Natural killer cell treated with Interleukin-12 subunit alpha and Interleukin-12 subunit beta and Interleukin-15 and Interleukin-18, amount 100 ng/mL, for 72 hours (primary cell): ENCODE measurements at regions not wholly inside any gene's neighbourhood (a gene's known extent, or its start where the extent isn't known, plus 50 kb on each side); places are given as distances from the start of the nearest gene placed in this dataset.

Source experiments
- ATAC-seq, 2 donors: fragments of 150-1000 bp; cut with Tn5 transposase in 1 of 2; sonication (Bioruptor Pico), chemical (Tn5 transposase) in 1 of 2; 2 replicates each; pipeline ENCODE4 v1.10.0; 2021
- DNase-seq: peaks from one replicate; pipeline ENCODE4 v3.0.0; 2022; ENCODE audit warnings: low spot score
- H3K27ac Mint-ChIP-seq, 2 donors: 1 replicate in 1 of 2; 2 replicates in 1 of 2; pipeline ENCODE4 v1.8.0; 2022; ENCODE audit warnings: mixed read lengths in 2 of 2, mild to moderate bottlenecking in 1 of 2, moderate library complexity in 1 of 2
- H3K27me3 Mint-ChIP-seq, 2 donors: 1 replicate in 1 of 2; 2 replicates in 1 of 2; pipeline ENCODE4 v1.8.0; 2022; ENCODE audit warnings: mixed read lengths in 2 of 2
- H3K36me3 Mint-ChIP-seq: one replicate; pipeline ENCODE4 v1.8.0; 2022; ENCODE audit warnings: mixed read lengths
- H3K4me1 Mint-ChIP-seq, 2 donors: 1 replicate in 1 of 2; 2 replicates in 1 of 2; pipeline ENCODE4 v1.8.0; 2022; ENCODE audit warnings: low read depth in 2 of 2, mixed read lengths in 2 of 2, mild to moderate bottlenecking in 1 of 2
- H3K4me3 Mint-ChIP-seq: one replicate; pipeline ENCODE4 v1.8.0; 2022; ENCODE audit warnings: mixed read lengths
- H3K9me3 Mint-ChIP-seq: 2 replicates; pipeline ENCODE4 v1.8.0; 2022; ENCODE audit warnings: mixed read lengths

DNA sequence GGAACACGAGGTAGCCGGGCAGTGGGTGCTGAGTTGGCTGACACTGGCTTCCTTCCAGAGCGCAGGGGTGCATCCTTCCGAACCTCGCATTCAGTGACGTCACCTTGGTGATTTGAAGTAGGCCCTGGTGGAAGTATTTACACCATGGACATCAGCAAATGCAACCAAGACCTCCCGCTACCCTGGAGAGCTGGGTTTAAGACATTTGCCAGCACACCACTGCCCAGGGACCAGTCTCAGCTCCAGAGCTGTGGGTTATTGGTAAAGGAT lies 106.4 kb upstream of the GPR26 start:
- ATAC-seq (no peak), DNase-seq (no peak)
- no peaks in the 10 kb centered on the region for H3K9me3 Mint-ChIP-seq
- no peak overlapping the region for H3K4me3 Mint-ChIP-seq
- no peaks in the 10 kb centered on the region for H3K4me1 Mint-ChIP-seq
- peaks cover 7 to 20% of the 10 kb centered on the region in 2 donors for H3K27me3 Mint-ChIP-seq
- H3K27ac Mint-ChIP-seq: no peak overlapping the region
- H3K36me3 Mint-ChIP-seq: no peaks in the 10 kb centered on the region

DNA sequence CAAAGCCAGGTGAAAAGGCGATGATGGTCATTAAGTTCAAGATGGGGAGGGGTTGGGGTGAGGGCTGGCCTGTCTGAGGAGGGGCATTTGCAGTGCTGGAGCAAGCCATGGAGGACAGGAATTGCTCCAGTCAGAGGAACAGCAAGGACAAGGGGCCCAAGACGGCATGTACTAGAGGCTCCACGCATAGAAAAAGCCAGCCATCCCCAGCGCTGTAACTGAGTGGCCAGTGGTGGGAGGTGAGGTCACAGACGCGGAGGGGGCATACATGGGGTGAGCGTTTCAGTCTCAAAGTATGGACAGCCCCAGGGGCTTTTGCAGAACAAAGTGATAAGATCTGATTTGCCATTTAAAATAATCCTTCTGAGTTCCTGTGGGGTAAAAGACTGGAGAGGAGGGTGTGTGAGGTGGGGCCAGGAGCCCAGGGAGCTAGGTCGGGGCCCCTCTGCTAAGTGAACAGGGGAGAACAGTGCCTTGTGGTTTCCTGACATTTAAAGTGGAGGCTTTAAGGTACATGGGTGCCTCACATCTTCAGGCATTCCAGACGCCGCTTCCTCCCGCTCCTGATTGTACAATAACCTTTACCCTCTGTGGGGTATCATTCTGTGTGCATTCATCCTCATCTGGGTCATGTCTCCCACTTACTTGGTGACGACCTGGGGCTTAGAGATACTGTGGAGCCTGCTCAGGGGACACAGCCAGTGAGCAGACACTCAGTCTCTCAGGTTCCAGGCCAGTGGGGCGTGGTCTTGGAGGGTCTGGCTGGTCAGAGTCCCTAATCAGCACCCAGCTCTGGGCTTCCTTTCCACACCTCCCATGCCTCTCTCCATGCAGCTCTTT lies 105.6 kb upstream of the GPR26 start:
- H3K36me3 Mint-ChIP-seq: no peaks in the 10 kb centered on the region
- no peak for ATAC-seq
- H3K4me3 Mint-ChIP-seq: no peak overlapping the region
- H3K27ac Mint-ChIP-seq: no peak overlapping the region
- no peak for DNase-seq
- no peaks in the 10 kb centered on the region for H3K9me3 Mint-ChIP-seq
- peaks cover 7 to 20% of the 10 kb centered on the region in 2 donors for H3K27me3 Mint-ChIP-seq
- no peaks in the 10 kb centered on the region for H3K4me1 Mint-ChIP-seq

GRCh38 chr10:123561141-123561440 lies 105.1 kb upstream of the GPR26 start:
- Mint-ChIP-seq H3K9me3 (no peaks in the 10 kb centered on the region), H3K4me1 (no peaks in the 10 kb centered on the region), H3K27ac (no peak overlapping the region), H3K36me3 (no peaks in the 10 kb centered on the region), H3K4me3 (no peak overlapping the region), H3K27me3 (peaks cover 11 to 18% of the 10 kb centered on the region in 2 donors)
- ATAC-seq (no peak), DNase-seq (no peak)

- Mint-ChIP-seq H3K36me3 (no peaks in the 10 kb centered on the region), H3K9me3 (no peaks in the 10 kb centered on the region), H3K27ac (no peak overlapping the region), H3K4me3 (no peak overlapping the region), H3K27me3 (peaks cover 14 to 18% of the 10 kb centered on the region in 2 donors), H3K4me1 (no peaks in the 10 kb centered on the region)
- DNase-seq (no peak), ATAC-seq (no peak)
These were observed 103.8 kb upstream of the GPR26 start for GRCh38 chr10:123562387-123562786.

DNA sequence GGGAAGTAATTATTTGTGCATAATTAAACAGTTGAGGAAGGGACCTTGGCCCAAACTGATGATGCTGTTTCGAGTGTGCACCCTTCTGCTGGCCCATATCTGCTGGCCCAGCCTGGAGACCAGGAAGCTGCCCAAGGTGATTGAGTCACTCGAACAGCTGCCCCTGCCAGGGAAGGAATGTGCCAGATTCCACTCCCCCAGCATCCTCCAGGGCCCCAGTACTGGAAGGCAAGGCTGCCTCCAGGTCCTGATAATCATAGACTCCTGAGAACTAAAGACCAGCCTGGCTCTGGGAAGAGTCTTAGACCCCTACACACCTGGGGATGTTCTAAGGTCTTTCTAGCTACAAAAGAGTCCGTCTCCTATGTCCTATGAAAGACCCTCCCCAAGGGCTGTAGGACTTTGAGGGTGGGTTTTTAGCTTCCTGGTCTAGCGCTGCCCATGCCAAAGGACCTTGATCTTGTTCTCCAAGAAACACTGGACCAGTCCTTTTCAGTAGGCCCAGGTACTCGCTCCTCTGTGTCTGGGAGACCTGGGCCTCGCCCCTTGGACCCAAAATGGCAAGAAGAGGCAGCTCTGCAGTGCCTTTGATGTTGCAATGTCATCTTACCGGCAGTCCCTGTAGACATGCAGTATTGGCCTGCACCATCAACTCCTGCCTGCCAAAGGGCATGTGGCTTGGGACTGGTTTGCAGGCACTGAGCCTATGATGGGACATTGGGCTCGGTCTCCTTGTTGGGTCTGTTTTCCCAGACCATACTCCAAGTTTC lies 103.2 kb upstream of the GPR26 start:
- H3K36me3 Mint-ChIP-seq: no peaks in the 10 kb centered on the region
- H3K9me3 Mint-ChIP-seq: no peaks in the 10 kb centered on the region
- DNase-seq (no peak), ATAC-seq (no peak)
- H3K4me1 Mint-ChIP-seq: no peaks in the 10 kb centered on the region
- H3K27me3 Mint-ChIP-seq: peaks cover 14 to 19% of the 10 kb centered on the region in 2 donors
- no peak overlapping the region for H3K4me3 Mint-ChIP-seq
- no peak overlapping the region for H3K27ac Mint-ChIP-seq

- no peak overlapping the region for H3K4me3 Mint-ChIP-seq
- no peak overlapping the region for H3K27ac Mint-ChIP-seq
- H3K27me3 Mint-ChIP-seq: peaks cover 14 to 23% of the 10 kb centered on the region in 2 donors
- H3K36me3 Mint-ChIP-seq: no peaks in the 10 kb centered on the region
- no peak for DNase-seq
- ATAC-seq: peak in 1 of 2 donors; percentile 15
- H3K9me3 Mint-ChIP-seq: no peaks in the 10 kb centered on the region
- no peaks in the 10 kb centered on the region for H3K4me1 Mint-ChIP-seq
These were observed 102.6 kb upstream of the GPR26 start for GRCh38 chr10:123563581-123563855.

- ATAC-seq (no peak), DNase-seq (no peak)
- Mint-ChIP-seq H3K27ac (no peak overlapping the region), H3K4me3 (no peak overlapping the region), H3K4me1 (no peaks in the 10 kb centered on the region), H3K36me3 (no peaks in the 10 kb centered on the region), H3K9me3 (no peaks in the 10 kb centered on the region), H3K27me3 (peaks cover 17 to 24% of the 10 kb centered on the region in 2 donors)
These were observed 102.2 kb upstream of the GPR26 start for GRCh38 chr10:123563994-123564393.

- DNase-seq (no peak), ATAC-seq (no peak)
- Mint-ChIP-seq H3K9me3 (no peaks in the 10 kb centered on the region), H3K4me3 (no peak overlapping the region), H3K36me3 (no peaks in the 10 kb centered on the region), H3K27ac (no peak overlapping the region), H3K27me3 (peaks cover 16 to 24% of the 10 kb centered on the region in 2 donors), H3K4me1 (no peaks in the 10 kb centered on the region)
These were observed 101.5 kb upstream of the GPR26 start for GRCh38 chr10:123564631-123565030.

GRCh38 chr10:123565691-123566660 lies 100.2 kb upstream of the GPR26 start:
- Mint-ChIP-seq H3K4me1 (no peaks in the 10 kb centered on the region), H3K36me3 (no peaks in the 10 kb centered on the region), H3K27ac (no peak overlapping the region), H3K27me3 (peaks cover 14 to 15% of the 10 kb centered on the region in 2 donors), H3K4me3 (no peak overlapping the region), H3K9me3 (no peaks in the 10 kb centered on the region)
- DNase-seq (no peak), ATAC-seq (no peak)

DNA sequence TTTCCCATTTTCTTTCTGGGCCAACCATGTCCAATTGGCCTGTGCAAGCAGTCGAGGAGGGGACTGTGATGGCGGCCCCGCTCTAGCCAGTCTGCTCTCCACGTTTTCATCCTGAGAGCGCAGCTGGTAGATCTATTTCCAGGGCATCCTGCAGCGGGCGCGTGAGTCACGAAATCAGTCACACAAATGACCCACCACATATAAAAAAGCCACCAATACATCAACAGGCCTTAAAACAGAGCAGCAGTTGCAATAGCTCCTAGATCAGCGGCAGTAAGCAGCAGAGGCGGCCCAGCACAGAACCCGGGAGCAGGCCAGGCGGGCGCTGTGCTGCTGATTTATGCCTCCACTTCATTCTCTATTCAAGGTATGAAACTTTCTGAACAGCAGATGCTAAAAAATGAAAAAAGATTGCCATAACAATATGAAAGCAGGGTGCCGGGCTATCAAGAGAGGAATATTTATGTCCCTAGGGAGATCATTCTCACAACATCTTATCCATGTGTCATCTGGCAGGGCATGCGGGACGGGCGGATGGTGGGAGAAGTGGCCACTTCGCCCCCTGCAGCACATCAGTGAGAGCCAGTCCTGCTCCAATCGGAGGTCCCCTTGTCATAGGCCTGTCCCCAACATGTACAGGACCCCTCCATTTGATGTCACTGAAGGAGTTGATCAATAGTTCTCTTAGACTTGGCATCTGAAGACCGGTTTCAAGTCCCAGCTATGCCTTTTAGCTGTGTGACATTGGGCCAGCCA lies 98.0 kb upstream of the GPR26 start:
- ATAC-seq (no peak), DNase-seq (no peak)
- H3K4me3 Mint-ChIP-seq: no peak overlapping the region
- H3K9me3 Mint-ChIP-seq: no peaks in the 10 kb centered on the region
- H3K27ac Mint-ChIP-seq: no peak overlapping the region
- no peaks in the 10 kb centered on the region for H3K4me1 Mint-ChIP-seq
- H3K27me3 Mint-ChIP-seq: peaks cover 20 to 24% of the 10 kb centered on the region in 2 donors
- H3K36me3 Mint-ChIP-seq: no peaks in the 10 kb centered on the region

DNA sequence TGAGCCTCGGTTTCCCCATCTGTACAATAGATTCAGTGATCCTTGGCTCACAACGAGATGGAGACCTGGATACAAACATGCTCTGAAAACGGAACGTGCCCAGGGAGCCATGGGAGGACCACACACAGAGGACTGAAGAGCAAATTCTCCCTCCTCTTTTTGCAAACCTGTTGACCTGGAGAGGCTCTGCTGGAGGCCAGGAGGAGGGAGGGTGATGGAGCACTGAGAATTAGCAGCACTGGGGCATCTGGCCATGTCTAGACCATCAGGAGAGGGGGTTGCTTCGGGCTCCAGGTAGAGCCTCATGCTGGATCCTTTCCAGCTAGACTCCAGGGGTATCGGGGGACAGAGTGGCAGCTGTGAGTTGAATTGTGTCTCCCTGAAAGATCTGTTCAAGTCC lies 97.4 kb upstream of the GPR26 start:
- Mint-ChIP-seq H3K4me1 (no peaks in the 10 kb centered on the region), H3K27me3 (peaks cover 20 to 24% of the 10 kb centered on the region in 2 donors), H3K27ac (no peak overlapping the region), H3K36me3 (no peaks in the 10 kb centered on the region), H3K4me3 (no peak overlapping the region), H3K9me3 (no peaks in the 10 kb centered on the region)
- DNase-seq: no peak
- ATAC-seq: no peak

DNA sequence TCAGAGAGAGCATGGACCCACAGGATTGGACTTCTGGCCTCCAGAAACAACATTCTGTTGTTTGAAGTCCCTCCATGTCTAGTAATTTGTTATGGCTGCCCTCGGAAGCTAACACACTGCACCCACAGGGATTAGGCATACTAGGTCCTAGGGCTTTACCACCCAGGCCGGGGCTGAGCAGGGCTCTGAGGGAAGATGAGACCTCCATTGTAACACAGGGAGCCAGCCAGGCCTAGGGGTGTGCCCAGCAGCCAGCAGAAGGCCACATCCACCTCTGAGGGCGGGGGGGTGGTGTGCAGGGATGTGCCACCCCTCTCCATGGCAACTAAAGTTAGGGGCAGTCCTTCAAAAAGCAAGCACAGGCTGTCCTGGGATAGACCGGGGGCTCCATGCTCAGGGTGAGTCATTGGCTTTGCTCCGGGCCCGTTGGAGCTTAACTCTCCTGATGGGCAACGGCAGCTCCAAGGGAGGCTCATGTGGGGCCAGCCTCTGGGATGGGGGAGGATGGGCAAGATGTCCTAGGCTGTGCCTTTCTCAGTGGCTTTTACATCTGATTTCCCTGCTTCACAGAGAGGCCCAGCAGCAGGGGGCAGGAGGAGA lies 96.6 kb upstream of the GPR26 start:
- Mint-ChIP-seq H3K27me3 (peaks cover 20 to 24% of the 10 kb centered on the region in 2 donors), H3K36me3 (no peaks in the 10 kb centered on the region)
- peak in 1 of 2 donors; percentile 9 for ATAC-seq

More for the DNA sequence above, 96.6 kb upstream of the GPR26 start:
- H3K27ac Mint-ChIP-seq: no peak overlapping the region
- no peaks in the 10 kb centered on the region for H3K4me1 Mint-ChIP-seq
- no peak for DNase-seq
- no peaks in the 10 kb centered on the region for H3K9me3 Mint-ChIP-seq
- H3K4me3 Mint-ChIP-seq: no peak overlapping the region
